ENCODE measurements at regions not wholly inside any gene's neighbourhood (a gene's known extent, or its start where the extent isn't known, plus 50 kb on each side); places are given as distances from the start of the nearest gene placed in this dataset.
A peak's percentile ranks its signal among the peaks of the same experiment; 100 is the strongest.

DNA sequence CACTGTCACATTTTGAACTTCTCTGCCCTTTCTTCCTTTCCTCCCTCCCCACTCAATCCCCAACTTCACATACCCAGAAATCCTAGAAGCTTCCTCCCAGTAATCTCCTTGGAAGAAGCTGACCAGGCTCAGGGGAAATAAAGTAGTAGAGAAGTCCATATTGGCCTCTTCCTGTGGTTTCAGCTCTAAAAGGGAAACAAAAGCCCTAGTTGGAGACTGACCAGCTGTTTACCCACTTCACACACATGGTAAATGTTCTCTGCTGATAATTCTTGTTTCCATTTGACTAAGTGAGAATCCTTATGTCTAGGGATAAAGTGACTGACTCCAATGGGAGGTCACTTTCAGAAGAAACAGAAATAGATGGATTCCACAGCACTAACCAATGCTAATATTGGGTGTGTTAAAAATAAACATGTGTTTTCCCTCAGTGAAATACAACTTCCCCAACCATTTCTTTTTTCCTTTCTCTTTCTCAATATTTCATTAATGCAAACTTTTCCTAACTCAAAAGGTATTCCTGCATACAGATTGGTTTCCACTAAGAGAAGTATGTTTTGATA, 178.9 kb upstream of the DPT start:
- Mint-ChIP-seq H3K4me1 (peaks cover 7% of the 10 kb centered on the region), H3K4me3 (no peak overlapping the region), H3K27ac (no peak overlapping the region), H3K9me3 (no peaks in the 10 kb centered on the region), H3K36me3 (no peaks in the 10 kb centered on the region), H3K27me3 (ENCODE audit: low read depth) (no peaks in the 10 kb centered on the region)
- POLR2A ChIA-PET: no interaction called here
- CTCF ChIA-PET: no interaction called here
- ATAC-seq (no peak), DNase-seq (ENCODE audit: low spot score) (no peak)
- TF ChIP-seq NFATC4 (CRISPR knock-in tag; IDR thresholded peaks at IDR 0.05) (no peak), JUN (CRISPR knock-in tag; IDR thresholded peaks at IDR 0.05) (no peak), PRRX2 (CRISPR knock-in tag; IDR thresholded peaks at IDR 0.05) (no peak)

GRCh38 chr1:168910403-168910802, 181.4 kb upstream of the DPT start:
- Mint-ChIP-seq H3K4me1 (peaks cover 7% of the 10 kb centered on the region), H3K27me3 (ENCODE audit: low read depth) (no peaks in the 10 kb centered on the region), H3K27ac (no peak overlapping the region), H3K4me3 (no peak overlapping the region), H3K36me3 (no peaks in the 10 kb centered on the region), H3K9me3 (no peaks in the 10 kb centered on the region)
- DNase-seq (ENCODE audit: low spot score) (no peak), ATAC-seq (no peak)
- ChIA-PET CTCF (no interaction called here), POLR2A (no interaction called here)
- TF ChIP-seq TEAD4 (CRISPR knock-in tag; IDR thresholded peaks at IDR 0.05) (no peak), PRRX2 (CRISPR knock-in tag; IDR thresholded peaks at IDR 0.05) (no peak), RORB (CRISPR knock-in tag; IDR thresholded peaks at IDR 0.05) (no peak), SMAD3 (CRISPR knock-in tag; IDR thresholded peaks at IDR 0.05; ENCODE audit: borderline replicate concordance) (no peak), MLX (CRISPR knock-in tag; IDR thresholded peaks at IDR 0.05) (no peak), IRF2 (CRISPR knock-in tag; IDR thresholded peaks at IDR 0.05; ENCODE audit: borderline replicate concordance, low read depth) (no peak)

GRCh38 chr1:168911370-168911769, 182.4 kb upstream of the DPT start:
- H3K4me3 Mint-ChIP-seq: no peak overlapping the region
- H3K4me1 Mint-ChIP-seq: peaks cover 7% of the 10 kb centered on the region
- no peaks in the 10 kb centered on the region for H3K27me3 Mint-ChIP-seq (ENCODE audit: low read depth)
- TF ChIP-seq ESRRA (CRISPR knock-in tag; IDR thresholded peaks at IDR 0.05; ENCODE audit: borderline replicate concordance) (no peak), JAZF1 (CRISPR knock-in tag; IDR thresholded peaks at IDR 0.05) (no peak), HMGXB4 (CRISPR knock-in tag; IDR thresholded peaks at IDR 0.05) (no peak)
- CTCF ChIA-PET: no interaction called here
- H3K27ac Mint-ChIP-seq: no peak overlapping the region
- ATAC-seq (no peak), DNase-seq (ENCODE audit: low spot score) (no peak)
- H3K36me3 Mint-ChIP-seq: no peaks in the 10 kb centered on the region
- POLR2A ChIA-PET: no interaction called here
- H3K9me3 Mint-ChIP-seq: no peaks in the 10 kb centered on the region

DNA sequence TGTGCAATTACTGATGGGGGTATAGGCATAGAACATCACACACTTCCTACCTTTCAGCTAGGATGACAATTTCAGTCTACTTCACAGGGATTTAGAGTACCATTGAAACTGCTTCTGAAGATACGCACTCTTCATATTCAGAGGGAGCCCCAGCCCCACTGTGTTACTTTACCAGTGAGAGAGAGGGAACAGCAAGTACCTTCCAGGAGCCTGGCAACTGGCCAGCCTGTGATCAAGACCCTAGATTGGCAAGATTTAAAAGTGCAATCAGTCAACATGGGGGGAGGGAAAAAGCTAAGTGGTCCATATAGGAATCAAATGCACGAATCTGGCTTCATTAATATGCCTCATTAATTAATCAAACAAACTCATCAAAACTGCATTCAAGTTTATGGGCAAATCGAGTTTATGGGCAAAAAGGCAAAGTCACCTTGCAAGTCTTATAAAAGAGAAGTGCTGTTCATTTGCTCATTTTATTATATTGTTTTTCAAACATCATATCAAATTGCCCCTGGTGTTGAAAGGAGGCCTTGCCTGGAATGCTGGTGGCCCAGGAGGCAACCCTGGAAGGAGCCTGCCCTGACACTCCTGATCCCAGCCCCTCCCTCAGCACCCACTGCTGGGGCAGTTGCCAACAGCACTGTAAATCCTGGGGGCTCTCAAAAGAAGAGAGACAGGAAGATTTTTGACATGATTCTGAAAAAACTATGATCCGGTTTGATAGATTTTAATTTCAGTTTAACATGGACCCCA, 184.9 kb upstream of the DPT start:
- no peak for ATAC-seq
- H3K36me3 Mint-ChIP-seq: no peaks in the 10 kb centered on the region

GRCh38 chr1:168917309-168917708, 188.3 kb upstream of the DPT start:
- H3K36me3 Mint-ChIP-seq: no peaks in the 10 kb centered on the region
- peak; percentile 43 for ATAC-seq
- no peaks in the 10 kb centered on the region for H3K27me3 Mint-ChIP-seq (ENCODE audit: low read depth)
- ChIA-PET POLR2A (no interaction called here), CTCF (no interaction called here)
- H3K4me1 Mint-ChIP-seq: peaks cover 32% of the 10 kb centered on the region
- 0 out of 2 replicates have a peak, but pooled peaks cover 5% of the 10 kb centered on the region for H3K9me3 Mint-ChIP-seq
- H3K4me3 Mint-ChIP-seq: no peak overlapping the region
- DNase-seq (ENCODE audit: low spot score): no peak
- H3K27ac Mint-ChIP-seq: no peak overlapping the region
- no peak for TF ChIP-seq AFF4 (CRISPR knock-in tag; IDR thresholded peaks at IDR 0.05; ENCODE audit: borderline replicate concordance)
- TF ChIP-seq ERG (CRISPR knock-in tag; IDR thresholded peaks at IDR 0.05): no peak
- no peak for TF ChIP-seq JUN (CRISPR knock-in tag; IDR thresholded peaks at IDR 0.05)
- TF ChIP-seq, protein P1, sequence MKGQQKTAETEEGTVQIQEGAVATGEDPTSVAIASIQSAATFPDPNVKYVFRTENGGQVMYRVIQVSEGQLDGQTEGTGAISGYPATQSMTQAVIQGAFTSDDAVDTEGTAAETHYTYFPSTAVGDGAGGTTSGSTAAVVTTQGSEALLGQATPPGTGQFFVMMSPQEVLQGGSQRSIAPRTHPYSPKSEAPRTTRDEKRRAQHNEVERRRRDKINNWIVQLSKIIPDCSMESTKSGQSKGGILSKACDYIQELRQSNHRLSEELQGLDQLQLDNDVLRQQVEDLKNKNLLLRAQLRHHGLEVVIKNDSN (CRISPR knock-in tag; IDR thresholded peaks at IDR 0.05): no peak
- no peak for TF ChIP-seq ZNF671 (CRISPR knock-in tag; IDR thresholded peaks at IDR 0.05)
- no peak for TF ChIP-seq RELA (CRISPR knock-in tag; IDR thresholded peaks at IDR 0.05; ENCODE audit: borderline replicate concordance)
- no peak for TF ChIP-seq ZMAT4 (CRISPR knock-in tag; IDR thresholded peaks at IDR 0.05)

More for the DNA sequence above, 184.9 kb upstream of the DPT start:
- peaks cover 21% of the 10 kb centered on the region for H3K4me1 Mint-ChIP-seq
- H3K9me3 Mint-ChIP-seq: no peaks in the 10 kb centered on the region
- POLR2A ChIA-PET: no interaction called here
- no peak overlapping the region for H3K27ac Mint-ChIP-seq
- CTCF ChIA-PET: no interaction called here
- no peak for TF ChIP-seq ZNF121 (CRISPR knock-in tag; IDR thresholded peaks at IDR 0.05)
- H3K4me3 Mint-ChIP-seq: no peak overlapping the region
- no peak for DNase-seq (ENCODE audit: low spot score)
- no peaks in the 10 kb centered on the region for H3K27me3 Mint-ChIP-seq (ENCODE audit: low read depth)
